ENCODE measurements at regions not wholly inside any gene's neighbourhood (a gene's known extent, or its start where the extent isn't known, plus 50 kb on each side); places are given as distances from the start of the nearest gene placed in this dataset.

GRCh38 chr12:63040526-63041220, 105.7 kb upstream of the PPM1H start:
- intact Hi-C loops (cut with micrococcal nuclease) (no loop called here), dilution Hi-C loops (cut with MboI; ENCODE audit: extremely low pct_ligation_motif_present, low sequenced_read_pairs) (no loop called here)
- Histone ChIP-seq H3K27ac (ENCODE audit: insufficient read depth, low read depth, low read length) (no peak overlapping the region), H3K9me3 (replicated peaks; ENCODE audit: control insufficient read depth, insufficient read depth, low read length) (no peaks in the 10 kb centered on the region), H3K27me3 (ENCODE audit: control insufficient read depth in 2 of 2, insufficient read depth in 2 of 2, low read length in 2 of 2) (no peaks in the 10 kb centered on the region), H3K4me2 (ENCODE audit: insufficient read depth, low read length) (no peak overlapping the region), H3K9me1 (replicated peaks; ENCODE audit: control insufficient read depth, extremely low read depth, insufficient read depth, low read length) (no peaks in the 10 kb centered on the region), H3K9ac (replicated peaks; ENCODE audit: extremely low read depth, insufficient read depth, low read length) (no peak overlapping the region), H3K4me1 (ENCODE audit: control insufficient read depth, extremely low read depth, insufficient read depth, low read length) (no peaks in the 10 kb centered on the region), H3K36me3 (ENCODE audit: control insufficient read depth in 2 of 2, extremely low read depth in 1 of 2, insufficient read depth in 2 of 2, low read length in 2 of 2) (no peaks in the 10 kb centered on the region), H3K79me2 (ENCODE audit: control insufficient read depth, insufficient read depth, low read length) (no peaks in the 10 kb centered on the region), H2AFZ (ENCODE audit: low read depth, low read length) (no peak overlapping the region), H3K4me3 (replicated peaks in 1 of 3; ENCODE audit: insufficient read depth in 1 of 3, low read depth in 1 of 3, low read length in 3 of 3) (no peak overlapping the region), H4K20me1 (replicated peaks; ENCODE audit: control insufficient read depth, extremely low read depth, insufficient read depth, low read length) (no peaks in the 10 kb centered on the region)
- FAIRE-seq (no peak), DNase-seq (ENCODE audit: low read depth, low spot score) (no peak)
- ChIA-PET POLR2A (no interaction called here), CTCF (no interaction called here)
- no peak for TF ChIP-seq JUN (IDR thresholded peaks at IDR 0.05; ENCODE audit: borderline replicate concordance, insufficient read depth, insufficient read length, low read depth)
- TF ChIP-seq GATA2 (IDR thresholded peaks at IDR 0.05; ENCODE audit: insufficient read depth, insufficient read length, low read depth, low read length) = no peak
- TF ChIP-seq EZH2 (IDR thresholded peaks at IDR 0.05; ENCODE audit: borderline replicate concordance, low read depth, low read length, severe bottlenecking) = no peak
- no peak for TF ChIP-seq MAX (IDR thresholded peaks at IDR 0.05; ENCODE audit: insufficient read depth, insufficient read length)
- TF ChIP-seq MYC (IDR thresholded peaks at IDR 0.05; ENCODE audit: low read depth, low read length) = no peak
- no peak for TF ChIP-seq POLR2AphosphoS5 (IDR thresholded peaks at IDR 0.05; ENCODE audit: insufficient read depth, low read depth, low read length)
- TF ChIP-seq POLR2A (IDR thresholded peaks at IDR 0.05; ENCODE audit: low read depth, low read length) = no peak
- no peak for TF ChIP-seq CTCF (IDR thresholded peaks at IDR 0.05; ENCODE audit: extremely low read depth in 1 of 2, insufficient read depth in 1 of 2, low read depth in 1 of 2, low read length in 2 of 2)
- TF ChIP-seq FOS (IDR thresholded peaks at IDR 0.05; ENCODE audit: borderline replicate concordance, insufficient read depth, low read length) = no peak
- BruUV-seq (replicated peaks) = no TSS peak

All from endothelial cell of umbilical vein (primary cell).